ENCODE measurements at regions not wholly inside any gene's neighbourhood (a gene's known extent, or its start where the extent isn't known, plus 50 kb on each side); places are given as distances from the start of the nearest gene placed in this dataset.

DNA sequence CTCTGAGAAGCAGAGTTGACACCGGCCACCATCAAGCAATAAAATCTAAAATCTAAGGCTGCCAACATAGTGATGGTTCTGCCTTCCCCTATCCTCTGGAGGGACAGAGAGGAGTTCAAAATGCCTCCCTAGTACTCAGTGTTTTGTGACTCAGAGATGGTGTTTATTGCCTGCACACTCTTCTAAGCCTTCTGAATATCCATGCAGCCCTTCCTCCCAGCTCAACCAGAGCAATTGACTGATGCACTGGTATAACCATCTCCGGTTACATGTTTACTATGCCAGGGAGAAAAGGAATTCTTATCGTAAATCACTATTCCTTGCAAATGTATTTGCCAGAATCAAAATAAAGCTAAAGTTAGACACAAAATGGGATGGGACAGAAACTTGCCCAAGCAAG, 132.9 kb upstream of the RAB4A start:
- Histone ChIP-seq H3K9me3 (peaks cover 0 to 6% of the 10 kb centered on the region in 2 donors), H3K27ac (no peak overlapping the region), H3K4me3 (no peak overlapping the region), H3K4me1 (no peaks in the 10 kb centered on the region), H3K36me3 (no peaks in the 10 kb centered on the region), H3K27me3 (no peaks in the 10 kb centered on the region)
- TF ChIP-seq, protein P1, sequence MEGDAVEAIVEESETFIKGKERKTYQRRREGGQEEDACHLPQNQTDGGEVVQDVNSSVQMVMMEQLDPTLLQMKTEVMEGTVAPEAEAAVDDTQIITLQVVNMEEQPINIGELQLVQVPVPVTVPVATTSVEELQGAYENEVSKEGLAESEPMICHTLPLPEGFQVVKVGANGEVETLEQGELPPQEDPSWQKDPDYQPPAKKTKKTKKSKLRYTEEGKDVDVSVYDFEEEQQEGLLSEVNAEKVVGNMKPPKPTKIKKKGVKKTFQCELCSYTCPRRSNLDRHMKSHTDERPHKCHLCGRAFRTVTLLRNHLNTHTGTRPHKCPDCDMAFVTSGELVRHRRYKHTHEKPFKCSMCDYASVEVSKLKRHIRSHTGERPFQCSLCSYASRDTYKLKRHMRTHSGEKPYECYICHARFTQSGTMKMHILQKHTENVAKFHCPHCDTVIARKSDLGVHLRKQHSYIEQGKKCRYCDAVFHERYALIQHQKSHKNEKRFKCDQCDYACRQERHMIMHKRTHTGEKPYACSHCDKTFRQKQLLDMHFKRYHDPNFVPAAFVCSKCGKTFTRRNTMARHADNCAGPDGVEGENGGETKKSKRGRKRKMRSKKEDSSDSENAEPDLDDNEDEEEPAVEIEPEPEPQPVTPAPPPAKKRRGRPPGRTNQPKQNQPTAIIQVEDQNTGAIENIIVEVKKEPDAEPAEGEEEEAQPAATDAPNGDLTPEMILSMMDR (IDR thresholded peaks at IDR 0.05), result no peak
- TF ChIP-seq POLR2AphosphoS5 (IDR thresholded peaks at IDR 0.05) (no peak), POLR2A (IDR thresholded peaks at IDR 0.05) (no peak)
- DNase-seq (ENCODE audit: low spot score in 2 of 2), result no peak
- intact Hi-C loops (cut with DNase I; ENCODE audit: low total_unique reads), result no loop called here

DNA sequence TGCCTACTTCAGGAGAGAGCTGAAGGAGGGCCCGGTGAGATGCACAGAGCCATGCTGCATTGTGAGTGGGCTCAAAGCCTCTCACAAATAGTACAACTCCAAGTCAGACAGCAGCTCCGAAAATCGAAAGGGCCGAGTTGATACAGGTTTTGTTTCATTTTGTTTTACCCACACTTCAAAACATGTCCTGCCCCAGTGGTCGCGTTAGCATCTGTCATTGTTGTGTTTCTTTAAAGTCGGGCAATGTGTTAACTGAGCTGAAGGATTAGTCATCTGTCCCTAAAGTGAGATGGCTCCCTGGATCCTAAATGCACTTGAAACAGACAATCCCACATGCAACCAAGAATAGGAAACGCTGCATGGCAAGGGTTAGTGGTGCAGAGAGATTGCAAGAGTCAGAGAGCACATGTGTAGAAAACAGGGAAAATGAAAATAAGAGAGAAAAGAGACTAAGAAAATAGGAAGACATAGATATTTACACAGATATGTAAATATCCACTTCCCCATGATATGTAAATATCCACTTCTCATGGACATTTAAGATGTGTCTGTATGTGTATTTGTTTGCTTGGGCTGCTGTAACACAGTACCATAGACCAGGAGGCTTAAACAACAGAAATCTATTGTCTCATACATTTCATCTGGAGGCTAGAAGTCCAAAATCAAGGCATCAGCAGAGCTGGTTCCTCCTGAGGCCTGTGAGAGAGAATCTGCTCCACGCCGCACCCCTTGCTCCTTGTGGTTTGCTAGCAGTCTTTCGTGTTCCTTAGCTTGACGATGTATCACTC, 131.4 kb upstream of the RAB4A start:
- H3K27ac ChIP-seq, result no peak overlapping the region
- H3K27me3 ChIP-seq, result no peaks in the 10 kb centered on the region
- H3K9me3 ChIP-seq, result peaks cover 0 to 6% of the 10 kb centered on the region in 2 donors
- intact Hi-C loops (cut with DNase I; ENCODE audit: low total_unique reads), result no loop called here
- H3K36me3 ChIP-seq, result no peaks in the 10 kb centered on the region
- H3K4me1 ChIP-seq, result no peaks in the 10 kb centered on the region
- TF ChIP-seq POLR2AphosphoS5 (IDR thresholded peaks at IDR 0.05) (no peak), POLR2A (IDR thresholded peaks at IDR 0.05) (no peak)
- TF ChIP-seq, protein P1 (IDR thresholded peaks at IDR 0.05), result no peak
- no peak overlapping the region for H3K4me3 ChIP-seq
- DNase-seq (ENCODE audit: low spot score in 2 of 2), result no peak

DNA sequence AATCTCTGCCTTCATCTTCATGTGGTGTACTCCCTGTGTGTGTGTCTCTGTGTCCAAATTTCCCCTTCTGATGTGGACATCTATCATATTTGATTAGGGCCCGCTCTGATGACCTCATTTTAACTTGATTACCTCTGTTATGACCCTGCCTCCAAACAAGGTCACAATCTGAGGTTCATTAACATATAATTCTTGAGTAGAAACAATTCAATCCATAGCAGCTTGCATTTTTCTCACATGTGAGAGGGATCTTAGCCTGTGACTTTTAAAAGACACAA, 130.9 kb upstream of the RAB4A start:
- TF ChIP-seq POLR2AphosphoS5 (IDR thresholded peaks at IDR 0.05), result no peak
- TF ChIP-seq, protein P1 (IDR thresholded peaks at IDR 0.05), result no peak
- Histone ChIP-seq H3K4me1 (no peaks in the 10 kb centered on the region), H3K27me3 (no peaks in the 10 kb centered on the region), H3K4me3 (no peak overlapping the region), H3K9me3 (peaks cover 0 to under 1% of the 10 kb centered on the region in 2 donors), H3K36me3 (no peaks in the 10 kb centered on the region), H3K27ac (no peak overlapping the region)
- no peak for DNase-seq (ENCODE audit: low spot score in 2 of 2)
- intact Hi-C loops (cut with DNase I; ENCODE audit: low total_unique reads), result no loop called here

GRCh38 chr1:229141271-229141670, 129.6 kb upstream of the RAB4A start:
- intact Hi-C loops (cut with DNase I; ENCODE audit: low total_unique reads), result no loop called here

GRCh38 chr1:229141689-229142377, 129.1 kb upstream of the RAB4A start:
- H3K4me3 ChIP-seq, result no peak overlapping the region
- no peak for DNase-seq (ENCODE audit: low spot score in 2 of 2)
- no peaks in the 10 kb centered on the region for H3K36me3 ChIP-seq
- intact Hi-C loops (cut with DNase I; ENCODE audit: low total_unique reads), result no loop called here
- no peak overlapping the region for H3K27ac ChIP-seq
- no peak for TF ChIP-seq POLR2AphosphoS5 (IDR thresholded peaks at IDR 0.05)
- TF ChIP-seq, protein P1 (IDR thresholded peaks at IDR 0.05), result no peak
- no peaks in the 10 kb centered on the region for H3K4me1 ChIP-seq
- H3K27me3 ChIP-seq, result no peaks in the 10 kb centered on the region
- H3K9me3 ChIP-seq, result no peaks in the 10 kb centered on the region

More at GRCh38 chr1:229141271-229141670, 129.6 kb upstream of the RAB4A start:
- no peak overlapping the region for H3K27ac ChIP-seq
- TF ChIP-seq POLR2A (IDR thresholded peaks at IDR 0.05), result no peak
- TF ChIP-seq POLR2AphosphoS5 (IDR thresholded peaks at IDR 0.05), result no peak
- TF ChIP-seq, protein P1 (IDR thresholded peaks at IDR 0.05), result no peak
- no peak for DNase-seq (ENCODE audit: low spot score in 2 of 2)
- H3K36me3 ChIP-seq, result no peaks in the 10 kb centered on the region
- no peak overlapping the region for H3K4me3 ChIP-seq
- no peaks in the 10 kb centered on the region for H3K4me1 ChIP-seq
- no peaks in the 10 kb centered on the region for H3K9me3 ChIP-seq
- no peaks in the 10 kb centered on the region for H3K27me3 ChIP-seq

Measured in breast epithelium (tissue), 4 donors.